Smooth muscle cell (in vitro differentiated cells): ENCODE measurements at regions not wholly inside any gene's neighbourhood (a gene's known extent, or its start where the extent isn't known, plus 50 kb on each side); places are given as distances from the start of the nearest gene placed in this dataset.

Experiments
- DNase-seq: peaks from one replicate; lab custom pipeline; 2025; ENCODE audit not compliant: unreplicated experiment; lab: John Stamatoyannopoulos, UW
- H2AFZ ChIP-seq: fragments of 200-600 bp; sonication (generic); 2 replicates; pipeline ENCODE4 v1.6.0; 2016; ENCODE audit warnings: antibody characterized with exemption, low read depth, mild to moderate bottlenecking
- H3F3A ChIP-seq: fragments of 200-600 bp; sonication (generic); 2 replicates; pipeline ENCODE4 v1.6.0; 2017; ENCODE audit warnings: antibody characterized with exemption, low read depth
- H3K27ac ChIP-seq: fragments of 200-600 bp; sonication (generic); 2 replicates; pipeline ENCODE4 v1.5.1; 2016; ENCODE audit warnings: low read depth, mild to moderate bottlenecking
- H3K27me3 ChIP-seq: fragments of 200-600 bp; sonication (generic); 2 replicates; pipeline ENCODE4 v1.6.1; 2016; ENCODE audit warnings: low read depth, mild to moderate bottlenecking
- H3K36me3 ChIP-seq: fragments of 200-600 bp; sonication (generic); 2 replicates; pipeline ENCODE4 v1.5.1; 2016; ENCODE audit warnings: low read depth
- H3K4me1 ChIP-seq: fragments of 200-600 bp; sonication (generic); 2 replicates; pipeline ENCODE4 v1.5.1; 2016; ENCODE audit warnings: low read depth
- H3K4me2 ChIP-seq: fragments of 200-600 bp; sonication (generic); 2 replicates; pipeline ENCODE4 v1.6.0; 2016; ENCODE audit warnings: mild to moderate bottlenecking
- H3K4me3 ChIP-seq: fragments of 200-600 bp; sonication (generic); 2 replicates; pipeline ENCODE4 v1.5.1; 2016; ENCODE audit warnings: mild to moderate bottlenecking
- H3K79me2 ChIP-seq: fragments of 200-600 bp; sonication (generic); 2 replicates; pipeline ENCODE4 v1.6.0; 2016; ENCODE audit warnings: low read depth, mild to moderate bottlenecking
- H3K9ac ChIP-seq: fragments of 200-600 bp; sonication (generic); 2 replicates; pipeline ENCODE4 v1.6.0; 2016; ENCODE audit warnings: low read depth
- H3K9me3 ChIP-seq: fragments of 200-600 bp; sonication (generic); replicated peaks from 2 replicates; pipeline ENCODE4 v1.5.1; 2016; ENCODE audit warnings: low read depth
- H4K20me1 ChIP-seq: fragments of 200-600 bp; sonication (generic); 2 replicates; pipeline ENCODE4 v1.6.0; 2016; ENCODE audit warnings: low read depth
- CTCF ChIP-seq: fragments of 200-600 bp; sonication (generic); IDR thresholded peaks from 2 replicates; pipeline ENCODE4 v1.5.1; 2017; ENCODE audit warnings: borderline replicate concordance, mild to moderate bottlenecking, antibody characterized with exemption; ENCODE audit not compliant: insufficient read depth, poor library complexity, severe bottlenecking
- WGBS: methylation state at CpG from one replicate; pipeline ENCODE4 v1.1.7; 2016; ENCODE audit warnings: low lambda C conversion rate; 5-methylcytosine and 5-hydroxymethylcytosine counted together

- H3K9me3 ChIP-seq, result no peaks in the 10 kb centered on the region
- H3K27me3 ChIP-seq, result peaks cover 11% of the 10 kb centered on the region
- peaks cover 37% of the 10 kb centered on the region for H4K20me1 ChIP-seq
- H2AFZ ChIP-seq, result no peak overlapping the region
- no peaks in the 10 kb centered on the region for H3K79me2 ChIP-seq
- H3K27ac ChIP-seq, result peak overlapping the region; percentile 70
- peak overlapping the region; percentile 27 for H3K9ac ChIP-seq
- 18% methylated on average over 5 of the region's 5 CpGs for WGBS
- peaks cover 33% of the 10 kb centered on the region for H3K4me1 ChIP-seq
- H3F3A ChIP-seq, result peaks cover 6% of the 10 kb centered on the region
- no peaks in the 10 kb centered on the region for H3K36me3 ChIP-seq
- no peak for DNase-seq
- peak overlapping the region; percentile 3 for H3K4me3 ChIP-seq
- TF ChIP-seq CTCF, result no peak
- peak overlapping the region; percentile 69 for H3K4me2 ChIP-seq
Measured at GRCh38 chr4:20432088-20432487, 180.4 kb downstream of the SLIT2 start.

GRCh38 chr4:20433097-20433705, 181.5 kb downstream of the SLIT2 start:
- H3F3A ChIP-seq, result peaks cover 6% of the 10 kb centered on the region
- H3K9ac ChIP-seq, result no peak overlapping the region
- H3K4me3 ChIP-seq, result peak overlapping the region; percentile 7
- no peak for TF ChIP-seq CTCF
- H3K4me2 ChIP-seq, result peak overlapping the region; percentile 69
- no peak for DNase-seq
- peaks cover 11% of the 10 kb centered on the region for H3K27me3 ChIP-seq
- no peaks in the 10 kb centered on the region for H3K9me3 ChIP-seq
- no peak overlapping the region for H3K27ac ChIP-seq
- peaks cover 33% of the 10 kb centered on the region for H3K4me1 ChIP-seq
- 63% methylated on average over 5 of the region's 5 CpGs for WGBS
- H2AFZ ChIP-seq, result no peak overlapping the region
- no peaks in the 10 kb centered on the region for H3K79me2 ChIP-seq
- H3K36me3 ChIP-seq, result no peaks in the 10 kb centered on the region
- H4K20me1 ChIP-seq, result peaks cover 35% of the 10 kb centered on the region

- Histone ChIP-seq H3K27me3 (peaks cover 9% of the 10 kb centered on the region), H3K9me3 (no peaks in the 10 kb centered on the region), H3K36me3 (no peaks in the 10 kb centered on the region), H3F3A (peaks cover 6% of the 10 kb centered on the region), H3K79me2 (no peaks in the 10 kb centered on the region), H3K27ac (no peak overlapping the region), H3K4me3 (no peak overlapping the region), H2AFZ (no peak overlapping the region), H3K9ac (no peak overlapping the region), H4K20me1 (peaks cover 56% of the 10 kb centered on the region), H3K4me2 (no peak overlapping the region), H3K4me1 (no peaks in the 10 kb centered on the region)
- WGBS, result 93% methylated on average over 3 of the region's 3 CpGs
- no peak for DNase-seq
- no peak for TF ChIP-seq CTCF
Measured at GRCh38 chr4:20440170-20440569, 188.5 kb downstream of the SLIT2 start.
